Bronchial epithelial cell (primary cell): ENCODE measurements at regions not wholly inside any gene's neighbourhood (a gene's known extent, or its start where the extent isn't known, plus 50 kb on each side); places are given as distances from the start of the nearest gene placed in this dataset.

Experiments used
- DNase-seq: peaks from one replicate; pipeline ENCODE4 v3.0.0-alpha.2; 2010; ENCODE audit warnings: low read depth
- FAIRE-seq: peaks from 2 replicates; lab custom pipeline; 2011; peaks lifted over from hg19 to GRCh38; lab: Jason Lieb, UNC
- H3K27me3 ChIP-seq: 2 replicates; pipeline ENCODE4 v1.5.1; 2011; ENCODE audit warnings: low read length; ENCODE audit not compliant: control insufficient read depth, insufficient read depth
- H3K36me3 ChIP-seq: 2 replicates; pipeline ENCODE4 v1.5.1; 2011; ENCODE audit warnings: low read length; ENCODE audit not compliant: control insufficient read depth, insufficient read depth
- H3K4me3 ChIP-seq: 2 replicates; pipeline ENCODE4 v1.5.1; 2011; ENCODE audit warnings: mild to moderate bottlenecking, low read depth, low read length, control low read depth
- TF ChIP-seq, protein P1 (sequence below): IDR thresholded peaks from 2 replicates; pipeline ENCODE4 v1.5.1; 2011; ENCODE audit warnings: mild to moderate bottlenecking, moderate library complexity, low read length, control low read depth, inconsistent platforms; ENCODE audit not compliant: insufficient read depth, severe bottlenecking

DNA sequence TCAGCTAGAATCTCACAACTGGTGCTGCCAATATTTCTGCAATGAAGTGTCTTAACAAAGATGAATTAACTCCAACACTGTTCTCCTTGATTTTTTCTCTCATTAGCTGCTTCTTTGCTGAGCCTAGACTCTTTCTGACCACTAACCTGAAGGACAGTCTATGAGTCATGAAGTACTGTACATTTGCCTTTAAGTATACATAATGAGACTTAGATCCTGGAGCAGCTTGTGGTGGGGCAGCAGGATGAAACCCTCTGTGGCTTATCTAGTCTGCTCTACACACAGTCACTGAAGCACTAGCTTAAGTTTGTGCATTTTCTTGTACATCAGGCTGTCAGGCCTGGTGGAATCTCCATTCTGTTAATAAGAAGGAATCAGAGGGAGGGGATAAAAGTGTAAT lies 307.4 kb upstream of the SMIM31 start:
- FAIRE-seq, result no peak
- TF ChIP-seq, protein P1, sequence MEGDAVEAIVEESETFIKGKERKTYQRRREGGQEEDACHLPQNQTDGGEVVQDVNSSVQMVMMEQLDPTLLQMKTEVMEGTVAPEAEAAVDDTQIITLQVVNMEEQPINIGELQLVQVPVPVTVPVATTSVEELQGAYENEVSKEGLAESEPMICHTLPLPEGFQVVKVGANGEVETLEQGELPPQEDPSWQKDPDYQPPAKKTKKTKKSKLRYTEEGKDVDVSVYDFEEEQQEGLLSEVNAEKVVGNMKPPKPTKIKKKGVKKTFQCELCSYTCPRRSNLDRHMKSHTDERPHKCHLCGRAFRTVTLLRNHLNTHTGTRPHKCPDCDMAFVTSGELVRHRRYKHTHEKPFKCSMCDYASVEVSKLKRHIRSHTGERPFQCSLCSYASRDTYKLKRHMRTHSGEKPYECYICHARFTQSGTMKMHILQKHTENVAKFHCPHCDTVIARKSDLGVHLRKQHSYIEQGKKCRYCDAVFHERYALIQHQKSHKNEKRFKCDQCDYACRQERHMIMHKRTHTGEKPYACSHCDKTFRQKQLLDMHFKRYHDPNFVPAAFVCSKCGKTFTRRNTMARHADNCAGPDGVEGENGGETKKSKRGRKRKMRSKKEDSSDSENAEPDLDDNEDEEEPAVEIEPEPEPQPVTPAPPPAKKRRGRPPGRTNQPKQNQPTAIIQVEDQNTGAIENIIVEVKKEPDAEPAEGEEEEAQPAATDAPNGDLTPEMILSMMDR, result no peak
- no peaks in the 10 kb centered on the region for H3K27me3 ChIP-seq
- no peaks in the 10 kb centered on the region for H3K36me3 ChIP-seq
- H3K4me3 ChIP-seq, result no peak overlapping the region
- DNase-seq, result peak; percentile 75

DNA sequence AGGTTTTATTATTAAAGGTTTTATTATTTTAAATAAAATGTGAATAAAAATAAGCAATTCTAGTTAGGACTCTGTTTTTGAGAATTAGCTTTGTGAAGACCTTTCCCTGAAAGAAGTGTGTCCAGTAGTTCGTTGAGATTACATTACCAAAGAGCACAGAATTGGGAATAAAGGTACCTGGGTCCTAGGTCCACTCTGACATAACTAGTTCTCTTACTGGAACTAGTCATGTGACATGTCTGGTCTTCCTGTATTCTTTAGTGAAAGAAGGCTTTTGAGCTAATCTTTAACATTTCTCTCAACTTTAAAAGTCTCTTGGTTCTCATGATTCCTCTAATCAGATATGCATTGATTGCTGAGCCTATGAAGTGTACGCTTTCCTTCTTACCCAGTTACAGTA lies 292.0 kb upstream of the SMIM31 start:
- TF ChIP-seq, protein P1, result no peak
- DNase-seq, result no peak
- no peak for FAIRE-seq
- Histone ChIP-seq H3K27me3 (no peaks in the 10 kb centered on the region), H3K4me3 (no peak overlapping the region), H3K36me3 (no peaks in the 10 kb centered on the region)

DNA sequence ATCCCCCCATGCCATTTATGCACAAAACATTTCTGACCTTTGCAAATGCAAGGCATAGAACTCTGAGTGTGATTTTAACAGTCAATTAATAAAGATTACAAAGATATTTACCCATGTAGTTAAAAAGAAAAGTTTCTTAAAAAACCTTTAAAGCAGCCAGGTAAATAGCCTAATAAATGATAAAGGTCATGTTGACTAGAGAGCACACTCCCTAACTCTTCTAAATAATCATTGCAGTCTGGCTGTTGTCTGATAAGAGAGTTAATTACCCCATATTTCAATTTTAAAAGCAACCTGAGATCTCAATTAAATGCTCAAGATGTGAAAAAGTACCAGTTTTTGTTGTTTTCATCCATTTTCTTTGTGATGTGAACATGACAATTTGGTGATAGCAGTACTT lies 291.5 kb upstream of the SMIM31 start:
- FAIRE-seq (no peak), DNase-seq (no peak)
- Histone ChIP-seq H3K36me3 (no peaks in the 10 kb centered on the region), H3K4me3 (no peak overlapping the region), H3K27me3 (no peaks in the 10 kb centered on the region)
- TF ChIP-seq, protein P1, result no peak

DNA sequence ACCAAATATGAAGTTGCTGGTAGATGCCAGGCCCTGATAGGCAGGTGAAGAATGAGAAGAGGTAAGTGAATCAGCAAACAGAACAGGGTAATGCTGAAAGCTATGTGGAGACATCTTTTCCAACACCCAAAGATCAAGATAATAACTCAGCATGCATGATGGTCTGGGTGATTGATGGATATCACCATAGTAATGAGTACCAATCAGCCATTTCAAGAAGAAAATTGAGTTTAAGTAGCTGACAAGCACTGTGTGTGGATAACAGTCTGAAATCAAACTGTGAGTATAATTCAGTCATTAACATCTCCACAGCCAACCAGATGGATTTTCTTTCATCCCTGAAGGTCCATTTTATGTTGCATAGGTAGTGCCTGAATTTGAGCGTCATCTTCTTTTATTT lies 289.6 kb upstream of the SMIM31 start:
- no peaks in the 10 kb centered on the region for H3K27me3 ChIP-seq
- no peak overlapping the region for H3K4me3 ChIP-seq
- no peak for FAIRE-seq
- DNase-seq, result no peak
- TF ChIP-seq, protein P1, result no peak
- H3K36me3 ChIP-seq, result no peaks in the 10 kb centered on the region

DNA sequence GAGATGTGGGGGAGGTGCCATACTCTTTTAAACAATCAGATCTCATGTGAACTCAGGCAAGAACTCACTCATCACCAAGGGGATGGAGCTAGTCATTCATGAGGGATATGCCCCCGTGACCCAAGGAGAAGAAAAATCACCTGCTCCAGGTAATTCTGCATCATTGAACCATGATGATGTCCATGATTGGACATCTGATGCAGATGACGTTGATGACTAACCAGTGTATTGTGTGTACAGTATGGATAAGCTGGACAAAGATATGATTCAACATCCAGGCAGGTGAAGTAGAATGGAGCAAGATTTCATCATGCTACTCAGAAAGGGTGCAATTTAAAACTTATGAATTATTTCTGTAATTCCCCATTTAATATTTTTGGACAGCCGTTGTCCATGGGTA lies 286.4 kb upstream of the SMIM31 start:
- DNase-seq (peak; percentile 93), FAIRE-seq (peak; percentile 83)
- Histone ChIP-seq H3K27me3 (no peaks in the 10 kb centered on the region), H3K4me3 (no peak overlapping the region), H3K36me3 (no peaks in the 10 kb centered on the region)
- TF ChIP-seq, protein P1, result no peak

DNA sequence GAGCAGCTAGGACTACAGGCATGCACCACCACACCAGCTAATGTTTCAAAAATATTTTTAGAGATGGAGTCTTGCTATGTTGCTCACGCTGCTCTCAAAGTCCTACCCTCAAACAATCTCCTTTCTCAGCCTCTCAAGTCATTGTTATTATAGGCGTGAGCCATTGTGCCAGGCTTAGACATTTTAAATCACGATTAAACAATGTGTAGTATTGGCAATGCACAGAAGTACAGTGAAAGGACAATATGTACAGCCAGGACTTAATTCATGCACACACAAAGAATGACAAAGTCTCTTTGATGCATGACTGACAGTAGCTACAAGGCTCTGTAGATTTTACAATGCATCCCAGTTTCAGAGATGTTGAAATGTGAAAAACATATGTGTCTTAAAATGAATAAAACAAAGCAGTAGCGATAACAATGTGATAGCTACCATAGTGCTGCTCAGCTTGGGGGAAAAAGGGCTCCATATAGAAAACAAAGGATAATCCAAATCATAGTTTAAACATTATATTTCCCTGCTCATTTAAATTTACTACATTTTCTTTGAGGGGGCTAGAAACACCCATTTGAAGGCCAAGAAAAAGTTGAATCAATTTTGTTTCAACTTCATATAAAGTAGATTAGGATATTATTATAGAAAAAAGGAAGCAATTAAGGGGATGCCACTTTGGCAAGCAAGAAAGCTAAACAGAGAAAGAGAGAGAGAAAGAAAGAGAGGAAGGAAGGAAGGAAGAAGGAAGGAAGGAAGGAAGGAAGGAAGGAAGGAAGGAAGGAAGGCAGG lies 272.4 kb upstream of the SMIM31 start:
- FAIRE-seq (no peak), DNase-seq (no peak)
- no peaks in the 10 kb centered on the region for H3K36me3 ChIP-seq
- no peak overlapping the region for H3K4me3 ChIP-seq
- H3K27me3 ChIP-seq, result no peaks in the 10 kb centered on the region
- TF ChIP-seq, protein P1, result no peak
